Tibial nerve (tissue), 4 donors: ENCODE measurements at regions not wholly inside any gene's neighbourhood (a gene's known extent, or its start where the extent isn't known, plus 50 kb on each side); places are given as distances from the start of the nearest gene placed in this dataset.

Source experiments
- DNase-seq, 2 donors: peaks; one replicate each; pipeline ENCODE4 v3.0.0-alpha.2; 2019; ENCODE audit warnings: low spot score in 2 of 2
- H3K27ac ChIP-seq, 4 donors: fragments of 200-600 bp; sonication (generic) in 3 of 4; one replicate each; pipeline ENCODE4 v1.5.1; 2017 to 2019; ENCODE audit warnings: mild to moderate bottlenecking in 1 of 4
- H3K27me3 ChIP-seq, 2 donors: fragments of 200-600 bp; sonication (generic) in 1 of 2; one replicate each; pipeline versions ENCODE4 v1.5.1 to v1.6.0; 2017 to 2019
- H3K36me3 ChIP-seq, 3 donors: fragments of 200-600 bp; sonication (generic); one replicate each; pipeline ENCODE4 v1.5.1; 2018 to 2019
- H3K4me1 ChIP-seq, 4 donors: fragments of 200-600 bp; sonication (generic) in 3 of 4; one replicate each; pipeline ENCODE4 v1.5.1; 2017 to 2019
- H3K4me3 ChIP-seq, 4 donors: fragments of 200-600 bp; sonication (generic) in 3 of 4; one replicate each; pipeline ENCODE4 v1.5.1; 2017 to 2019; ENCODE audit warnings: mild to moderate bottlenecking in 1 of 4, moderate library complexity in 1 of 4
- H3K9me3 ChIP-seq, 4 donors: fragments of 200-600 bp; sonication (generic) in 3 of 4; one replicate each; pipeline ENCODE4 v1.5.1; 2017 to 2019
- CTCF ChIP-seq, 5 experiments: fragments of 200-600 bp in 3 of 5; fragments of 450-650 bp in 2 of 5; sonication (generic) in 3 of 5; IDR thresholded peaks; one replicate each; pipeline ENCODE4 v1.5.1; 2016 to 2019; ENCODE audit warnings: antibody characterized with exemption in 5 of 5, mild to moderate bottlenecking in 3 of 5, moderate library complexity in 2 of 5
- EP300 ChIP-seq, 2 donors: sonication (generic); formaldehyde crosslinking; IDR thresholded peaks; one replicate each; pipeline ENCODE4 v1.6.1; 2017; ENCODE audit warnings: antibody characterized with exemption in 2 of 2, mild to moderate bottlenecking in 1 of 2
- POLR2A ChIP-seq, 2 donors: fragments of 450-650 bp; IDR thresholded peaks; one replicate each; pipeline ENCODE4 v1.6.1; 2017; ENCODE audit warnings: antibody characterized with exemption in 2 of 2, mild to moderate bottlenecking in 2 of 2, moderate library complexity in 2 of 2
- WGBS, 2 donors: methylation state at CpG; one replicate each; pipeline ENCODE4 v1.1.5; 2018; 5-methylcytosine and 5-hydroxymethylcytosine counted together

DNA sequence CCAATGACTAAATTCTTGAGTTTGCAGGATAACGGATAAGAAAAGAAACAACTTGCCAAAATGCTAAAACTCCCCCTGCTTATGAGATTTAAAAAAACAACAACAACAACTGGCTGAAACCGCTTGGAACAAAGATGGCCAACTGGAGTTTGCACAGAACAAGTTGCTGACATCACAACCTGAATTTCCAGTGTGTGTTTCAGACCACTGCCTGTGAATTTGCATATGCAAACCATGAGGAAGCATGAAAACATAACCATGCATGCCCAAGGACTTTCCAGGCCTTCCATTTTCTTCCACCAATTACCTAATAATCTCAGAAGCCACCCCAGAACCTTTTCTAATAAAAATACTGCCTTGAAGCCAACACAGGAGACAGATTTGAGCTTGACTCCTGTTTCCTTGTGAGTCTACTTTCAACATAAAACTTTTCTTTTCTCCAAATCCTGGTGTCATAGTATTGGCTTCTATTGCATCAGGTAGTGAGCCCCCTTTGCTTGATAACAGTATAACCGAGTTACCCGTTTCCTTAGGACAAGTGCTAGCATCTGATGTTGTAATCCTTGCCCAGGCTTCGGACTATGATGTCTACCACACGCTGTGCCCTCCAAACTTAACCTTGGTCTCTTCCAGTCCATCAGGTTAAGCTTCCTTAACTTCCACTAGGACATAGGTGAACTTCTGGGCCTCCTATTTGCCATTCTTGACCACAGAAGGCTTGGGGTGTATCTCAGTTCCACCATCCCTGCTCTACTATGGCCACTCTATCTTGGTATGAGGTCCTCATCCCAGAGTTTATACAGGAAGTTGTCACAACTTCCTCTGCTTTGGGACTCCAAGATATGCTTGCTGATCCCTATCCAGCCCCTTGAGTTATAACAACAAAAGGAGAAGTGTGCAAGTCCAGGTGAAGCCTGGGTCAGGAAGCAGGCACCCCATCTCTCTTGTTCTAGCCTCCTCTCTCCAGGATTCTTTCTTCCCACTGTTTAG is 385.5 kb upstream of the INTU start:
- no peaks in the 10 kb centered on the region for H3K36me3 ChIP-seq
- no peak for TF ChIP-seq EP300 (IDR thresholded peaks at IDR 0.05)
- TF ChIP-seq CTCF (IDR thresholded peaks at IDR 0.05): no peak
- TF ChIP-seq POLR2A (IDR thresholded peaks at IDR 0.05): no peak
- WGBS, 2 donors: 92 to 98% methylated on average over 6 of the region's 6 CpGs
- no peak overlapping the region for H3K27ac ChIP-seq
- no peak for DNase-seq
- no peak overlapping the region for H3K4me3 ChIP-seq
- no peaks in the 10 kb centered on the region for H3K4me1 ChIP-seq
- H3K27me3 ChIP-seq: no peaks in the 10 kb centered on the region
- no peaks in the 10 kb centered on the region for H3K9me3 ChIP-seq

DNA sequence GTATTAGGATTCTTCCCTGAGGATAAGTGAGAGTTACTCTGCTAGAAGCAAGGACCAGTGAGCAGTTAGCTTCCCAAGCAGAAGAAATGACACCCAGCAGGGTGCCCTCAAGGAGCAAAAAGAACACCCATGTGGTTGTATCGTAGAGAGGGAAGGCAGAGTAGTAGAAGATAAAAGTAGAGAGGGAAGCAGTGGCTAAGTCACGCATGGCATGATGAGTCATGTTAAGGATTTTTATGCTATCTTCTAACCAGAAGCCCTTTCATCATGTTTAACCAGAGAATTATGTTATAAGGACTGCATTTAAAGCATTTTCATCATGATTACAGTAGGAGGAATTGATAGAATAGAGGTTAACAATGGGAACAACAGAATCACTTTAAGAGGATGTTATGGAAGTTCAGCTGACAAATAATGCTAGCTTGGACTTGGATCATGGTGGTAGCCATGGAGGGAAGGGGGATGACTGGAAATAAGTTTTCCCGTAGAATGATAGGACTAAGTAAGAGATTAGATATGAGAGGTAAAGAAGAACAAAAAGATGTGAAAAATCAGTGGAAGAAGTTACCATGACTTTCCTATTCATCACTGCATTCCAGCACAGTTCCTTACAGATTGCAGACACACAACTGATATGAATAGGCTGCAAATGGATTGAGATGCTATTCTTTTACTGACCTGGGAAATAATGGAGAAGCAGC is 383.5 kb upstream of the INTU start:
- Histone ChIP-seq H3K27ac (no peak overlapping the region), H3K4me3 (no peak overlapping the region), H3K27me3 (no peaks in the 10 kb centered on the region), H3K9me3 (no peaks in the 10 kb centered on the region), H3K4me1 (no peaks in the 10 kb centered on the region), H3K36me3 (no peaks in the 10 kb centered on the region)
- no peak for TF ChIP-seq EP300 (IDR thresholded peaks at IDR 0.05)
- no peak for TF ChIP-seq CTCF (IDR thresholded peaks at IDR 0.05)
- TF ChIP-seq POLR2A (IDR thresholded peaks at IDR 0.05): no peak
- WGBS, 2 donors: 54 to 91% methylated on average over 3 of the region's 3 CpGs
- no peak for DNase-seq

- H3K4me1 ChIP-seq: no peaks in the 10 kb centered on the region
- no peaks in the 10 kb centered on the region for H3K36me3 ChIP-seq
- no peaks in the 10 kb centered on the region for H3K9me3 ChIP-seq
- no peak overlapping the region for H3K27ac ChIP-seq
- 66% methylated on average over 3 of the region's 3 CpGs for WGBS, 2 donors
- no peak for DNase-seq
- H3K4me3 ChIP-seq: no peak overlapping the region
- TF ChIP-seq CTCF (IDR thresholded peaks at IDR 0.05): no peak
- no peak for TF ChIP-seq POLR2A (IDR thresholded peaks at IDR 0.05)
- TF ChIP-seq EP300 (IDR thresholded peaks at IDR 0.05): no peak
- H3K27me3 ChIP-seq: no peaks in the 10 kb centered on the region
Observed at GRCh38 chr4:127249767-127250108, 383.0 kb upstream of the INTU start.

DNA sequence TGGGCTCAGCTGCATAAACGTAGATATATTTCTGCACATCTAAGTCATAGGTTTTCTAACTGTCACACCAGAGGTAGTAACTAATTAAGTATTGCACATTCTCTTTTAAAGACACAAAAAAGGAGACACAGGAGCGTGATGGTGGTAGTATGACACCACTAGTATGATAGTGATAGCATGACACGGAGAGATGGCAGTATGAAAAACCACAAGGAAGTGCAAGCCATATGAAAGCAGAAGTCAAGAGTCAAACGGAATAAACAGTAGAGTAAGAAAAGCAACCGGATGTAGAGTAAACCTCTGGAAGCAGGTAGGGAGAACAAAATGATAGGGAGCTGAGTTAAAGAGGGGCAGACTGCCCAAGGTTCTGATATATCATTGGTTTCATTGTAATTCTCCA is 382.2 kb upstream of the INTU start:
- Histone ChIP-seq H3K4me1 (no peaks in the 10 kb centered on the region), H3K4me3 (no peak overlapping the region), H3K27me3 (no peaks in the 10 kb centered on the region), H3K9me3 (no peaks in the 10 kb centered on the region), H3K36me3 (no peaks in the 10 kb centered on the region), H3K27ac (no peak overlapping the region)
- TF ChIP-seq EP300 (IDR thresholded peaks at IDR 0.05) (no peak), CTCF (IDR thresholded peaks at IDR 0.05) (no peak), POLR2A (IDR thresholded peaks at IDR 0.05) (no peak)
- DNase-seq: no peak
- WGBS, 2 donors: 80 to 82% methylated on average over 5 of the region's 5 CpGs

- Histone ChIP-seq H3K4me1 (no peaks in the 10 kb centered on the region), H3K4me3 (no peak overlapping the region), H3K27me3 (no peaks in the 10 kb centered on the region), H3K36me3 (no peaks in the 10 kb centered on the region), H3K9me3 (no peaks in the 10 kb centered on the region), H3K27ac (no peak overlapping the region)
- TF ChIP-seq EP300 (IDR thresholded peaks at IDR 0.05) (no peak), POLR2A (IDR thresholded peaks at IDR 0.05) (no peak), CTCF (IDR thresholded peaks at IDR 0.05) (no peak)
- no peak for DNase-seq
Observed at GRCh38 chr4:127251423-127251822, 381.3 kb upstream of the INTU start.
